Duodenal mucosa (tissue), 2 donors: ENCODE measurements at regions not wholly inside any gene's neighbourhood (a gene's known extent, or its start where the extent isn't known, plus 50 kb on each side); places are given as distances from the start of the nearest gene placed in this dataset.

Source experiments
- H3K27ac ChIP-seq: one replicate; pipeline ENCODE4 v1.7.0; 2013; ENCODE audit warnings: low read depth, low read length
- H3K27me3 ChIP-seq, 2 donors: one replicate each; pipeline ENCODE4 v1.7.0; 2013; ENCODE audit warnings: low read length in 2 of 2, control low read depth in 1 of 2; ENCODE audit not compliant: insufficient read depth in 2 of 2, control insufficient read depth in 1 of 2
- H3K36me3 ChIP-seq, 2 donors: one replicate each; pipeline ENCODE4 v1.7.0; 2013; ENCODE audit warnings: low read length in 2 of 2, control low read depth in 1 of 2; ENCODE audit not compliant: insufficient read depth in 2 of 2, control insufficient read depth in 1 of 2
- H3K4me1 ChIP-seq, 2 donors: one replicate each; pipeline ENCODE4 v1.7.0; 2013; ENCODE audit warnings: low read length in 2 of 2, control low read depth in 1 of 2; ENCODE audit not compliant: insufficient read depth in 2 of 2, control insufficient read depth in 1 of 2
- H3K4me3 ChIP-seq, 2 donors: one replicate each; pipeline ENCODE4 v1.7.0; 2013; ENCODE audit warnings: low read length in 2 of 2, low read depth in 1 of 2
- H3K9ac ChIP-seq, 2 donors: one replicate each; pipeline ENCODE4 v1.7.0; 2013; ENCODE audit warnings: low read length in 2 of 2, low read depth in 1 of 2
- H3K9me3 ChIP-seq, 2 donors: one replicate each; pipeline ENCODE4 v1.7.0; 2013; ENCODE audit warnings: low read length in 2 of 2, control low read depth in 1 of 2; ENCODE audit not compliant: control insufficient read depth in 1 of 2

- Histone ChIP-seq H3K9me3 (no peaks in the 10 kb centered on the region), H3K4me3 (no peak overlapping the region), H3K9ac (no peak overlapping the region), H3K36me3 (no peaks in the 10 kb centered on the region), H3K27me3 (no peaks in the 10 kb centered on the region), H3K4me1 (peaks cover 0 to 3% of the 10 kb centered on the region in 2 donors), H3K27ac (no peak overlapping the region)
Measured at GRCh38 chrX:15128861-15129260, 141.0 kb downstream of the ASB9 start.

- Histone ChIP-seq H3K27ac (no peak overlapping the region), H3K4me1 (peaks cover 0 to 3% of the 10 kb centered on the region in 2 donors), H3K4me3 (no peak overlapping the region), H3K9ac (no peak overlapping the region), H3K9me3 (no peaks in the 10 kb centered on the region), H3K27me3 (no peaks in the 10 kb centered on the region), H3K36me3 (no peaks in the 10 kb centered on the region)
Measured at GRCh38 chrX:15127010-15127409, 142.9 kb downstream of the ASB9 start.

GRCh38 chrX:15116900-15117299 lies 153.0 kb downstream of the ASB9 start:
- H3K9ac ChIP-seq = no peak overlapping the region
- H3K4me1 ChIP-seq = no peaks in the 10 kb centered on the region

GRCh38 chrX:15114743-15115566 lies 154.9 kb downstream of the ASB9 start:
- no peak overlapping the region for H3K9ac ChIP-seq
- no peaks in the 10 kb centered on the region for H3K9me3 ChIP-seq
- H3K27me3 ChIP-seq = no peaks in the 10 kb centered on the region
- H3K4me1 ChIP-seq = no peaks in the 10 kb centered on the region
- H3K36me3 ChIP-seq = no peaks in the 10 kb centered on the region
- no peak overlapping the region for H3K27ac ChIP-seq
- H3K4me3 ChIP-seq = no peak overlapping the region

More at GRCh38 chrX:15116900-15117299, 153.0 kb downstream of the ASB9 start:
- no peaks in the 10 kb centered on the region for H3K9me3 ChIP-seq
- no peaks in the 10 kb centered on the region for H3K27me3 ChIP-seq
- no peaks in the 10 kb centered on the region for H3K36me3 ChIP-seq
- H3K4me3 ChIP-seq = no peak overlapping the region
- no peak overlapping the region for H3K27ac ChIP-seq

- H3K9ac ChIP-seq = no peak overlapping the region
- H3K36me3 ChIP-seq = no peaks in the 10 kb centered on the region
- no peaks in the 10 kb centered on the region for H3K4me1 ChIP-seq
- H3K9me3 ChIP-seq = no peaks in the 10 kb centered on the region
- no peak overlapping the region for H3K4me3 ChIP-seq
- no peaks in the 10 kb centered on the region for H3K27me3 ChIP-seq
- H3K27ac ChIP-seq = no peak overlapping the region
Measured at GRCh38 chrX:15107367-15107988, 162.4 kb downstream of the ASB9 start.

GRCh38 chrX:15098505-15098904 lies 171.4 kb downstream of the ASB9 start:
- no peak overlapping the region for H3K27ac ChIP-seq
- no peaks in the 10 kb centered on the region for H3K36me3 ChIP-seq
- no peaks in the 10 kb centered on the region for H3K27me3 ChIP-seq

GRCh38 chrX:15087747-15088146 lies 182.1 kb downstream of the ASB9 start:
- H3K4me3 ChIP-seq = no peak overlapping the region
- no peak overlapping the region for H3K9ac ChIP-seq
- peaks cover 6 to 8% of the 10 kb centered on the region in 2 donors for H3K4me1 ChIP-seq
- H3K36me3 ChIP-seq = no peaks in the 10 kb centered on the region
- no peaks in the 10 kb centered on the region for H3K27me3 ChIP-seq
- H3K27ac ChIP-seq = no peak overlapping the region
- H3K9me3 ChIP-seq = no peaks in the 10 kb centered on the region

More at GRCh38 chrX:15098505-15098904, 171.4 kb downstream of the ASB9 start:
- no peak overlapping the region for H3K4me3 ChIP-seq
- H3K4me1 ChIP-seq = no peaks in the 10 kb centered on the region
- no peaks in the 10 kb centered on the region for H3K9me3 ChIP-seq
- no peak overlapping the region for H3K9ac ChIP-seq

- no peaks in the 10 kb centered on the region for H3K36me3 ChIP-seq
- no peak overlapping the region for H3K9ac ChIP-seq
- H3K9me3 ChIP-seq = no peaks in the 10 kb centered on the region
- H3K4me1 ChIP-seq = no peaks in the 10 kb centered on the region
- H3K27ac ChIP-seq = no peak overlapping the region
- H3K27me3 ChIP-seq = no peaks in the 10 kb centered on the region
- H3K4me3 ChIP-seq = no peak overlapping the region
Measured at GRCh38 chrX:15073313-15073712, 196.6 kb downstream of the ASB9 start.

GRCh38 chrX:15072880-15073279 lies 197.0 kb downstream of the ASB9 start:
- Histone ChIP-seq H3K27me3 (no peaks in the 10 kb centered on the region), H3K27ac (no peak overlapping the region), H3K9ac (no peak overlapping the region), H3K4me1 (no peaks in the 10 kb centered on the region), H3K4me3 (no peak overlapping the region), H3K36me3 (no peaks in the 10 kb centered on the region), H3K9me3 (no peaks in the 10 kb centered on the region)

- Histone ChIP-seq H3K9ac (no peak overlapping the region), H3K27me3 (no peaks in the 10 kb centered on the region), H3K9me3 (no peaks in the 10 kb centered on the region), H3K27ac (no peak overlapping the region), H3K4me3 (no peak overlapping the region), H3K4me1 (no peaks in the 10 kb centered on the region), H3K36me3 (no peaks in the 10 kb centered on the region)
Measured at GRCh38 chrX:15072259-15072658, 197.6 kb downstream of the ASB9 start.
